Smooth muscle cell of the brain vasculature (primary cell): ENCODE measurements at regions not wholly inside any gene's neighbourhood (a gene's known extent, or its start where the extent isn't known, plus 50 kb on each side); places are given as distances from the start of the nearest gene placed in this dataset.
"Not testable (repeated sequence)": the region's sequence is repeated elsewhere in the genome, so short reads cannot be mapped to it uniquely, and the experiment has no call there.

Experiments
- DNase-seq: peaks from one replicate; pipeline ENCODE4 v3.0.0-alpha.2; 2012; ENCODE audit warnings: low read depth, low spot score

DNA sequence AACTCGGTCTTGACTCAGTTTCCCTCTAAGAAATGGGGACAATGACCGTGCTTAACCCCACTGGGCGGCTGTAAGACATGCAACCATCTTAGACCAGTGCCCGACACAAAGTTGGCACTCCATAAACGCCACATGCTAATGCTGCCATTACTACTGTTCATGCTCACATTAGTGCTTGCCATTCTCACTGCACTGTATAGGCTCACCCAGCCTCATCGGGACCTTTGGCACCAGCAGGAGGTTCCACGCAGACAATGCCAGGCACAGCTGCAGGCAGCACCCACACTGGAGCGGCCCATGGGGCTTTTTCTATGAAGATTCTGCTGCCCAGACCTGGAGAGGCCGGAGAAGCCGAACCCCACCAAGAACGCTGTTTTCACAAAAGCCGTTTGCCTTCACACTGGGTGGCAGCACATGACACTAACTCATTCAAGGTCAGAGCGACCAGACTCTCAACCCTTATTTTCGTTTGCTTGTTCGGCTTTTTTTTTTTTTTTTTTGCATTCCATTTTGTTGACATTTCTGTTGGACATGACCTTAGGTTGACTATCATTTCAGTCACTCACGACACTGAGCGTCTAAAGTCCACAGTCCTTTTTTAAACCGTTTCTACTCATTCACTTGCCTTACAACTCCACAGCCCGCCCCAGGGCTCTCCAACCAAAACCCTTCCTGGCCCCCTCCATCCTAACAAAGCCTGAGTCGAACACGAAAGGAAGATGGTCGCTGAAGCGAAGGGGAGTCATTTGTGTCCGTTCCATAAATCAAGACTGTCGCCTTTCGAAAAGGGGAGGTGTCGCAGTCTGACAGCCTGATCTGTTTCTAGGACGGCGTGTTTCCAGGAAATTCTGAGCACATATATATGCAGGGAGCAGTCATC lies 124.4 kb upstream of the RNF32 start:
- DNase-seq = no peak

DNA sequence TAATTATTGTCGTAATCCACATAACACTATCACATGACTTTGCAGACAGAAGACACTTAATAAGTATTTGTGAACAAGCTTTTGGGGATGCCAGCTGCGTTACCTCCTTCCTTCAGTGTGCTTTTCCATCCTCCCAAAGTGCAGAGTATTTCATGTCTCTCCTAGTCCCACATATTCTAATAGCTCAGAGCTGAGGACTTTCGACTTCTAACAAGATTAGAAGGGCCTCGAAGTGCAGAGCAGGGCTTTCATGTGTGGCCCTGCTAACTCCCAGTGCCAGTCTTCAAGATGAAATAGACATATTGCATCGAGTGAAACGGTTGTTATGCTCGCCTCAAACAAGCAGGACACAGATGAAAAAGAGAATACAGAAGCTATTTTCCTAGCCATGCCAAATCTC lies 125.7 kb upstream of the RNF32 start:
- DNase-seq = no peak

DNA sequence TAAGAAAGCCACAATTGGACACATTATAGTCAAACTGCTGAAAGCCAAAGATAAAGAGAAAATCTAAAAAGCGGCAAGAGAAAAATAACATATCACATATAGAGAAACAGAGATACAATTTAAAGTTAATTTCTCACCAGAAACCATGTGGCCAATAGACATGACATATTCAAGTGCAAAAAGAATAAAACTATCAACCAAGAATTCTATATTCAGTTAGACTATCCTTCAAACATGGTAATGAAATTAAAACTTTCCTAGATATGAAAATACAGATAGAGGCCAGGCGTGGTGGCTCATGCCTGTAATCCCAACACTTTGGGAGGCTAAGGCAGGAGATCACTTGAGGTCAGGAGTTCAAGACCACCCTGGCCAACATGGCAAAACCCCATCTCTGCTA lies 129.1 kb upstream of the RNF32 start:
- DNase-seq = no peak

DNA sequence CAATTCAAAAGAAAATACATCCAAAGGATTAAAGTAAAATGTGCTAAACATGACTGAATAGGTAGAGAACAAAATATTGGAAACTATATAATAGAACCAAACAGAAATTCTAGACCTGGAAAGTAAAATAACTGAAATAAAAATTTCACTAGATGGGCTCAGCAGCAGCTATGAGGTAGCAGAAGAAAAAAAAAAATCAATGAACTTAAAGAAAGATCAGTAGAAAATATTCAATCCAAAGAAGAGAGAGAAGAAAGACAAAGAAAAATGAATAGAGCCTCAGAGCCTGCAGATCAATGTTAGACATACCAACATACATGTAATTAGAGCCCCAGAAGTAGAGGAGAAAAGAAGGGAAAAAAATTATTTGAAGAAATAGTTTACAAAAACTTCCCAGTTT lies 129.6 kb upstream of the RNF32 start:
- DNase-seq = no peak

DNA sequence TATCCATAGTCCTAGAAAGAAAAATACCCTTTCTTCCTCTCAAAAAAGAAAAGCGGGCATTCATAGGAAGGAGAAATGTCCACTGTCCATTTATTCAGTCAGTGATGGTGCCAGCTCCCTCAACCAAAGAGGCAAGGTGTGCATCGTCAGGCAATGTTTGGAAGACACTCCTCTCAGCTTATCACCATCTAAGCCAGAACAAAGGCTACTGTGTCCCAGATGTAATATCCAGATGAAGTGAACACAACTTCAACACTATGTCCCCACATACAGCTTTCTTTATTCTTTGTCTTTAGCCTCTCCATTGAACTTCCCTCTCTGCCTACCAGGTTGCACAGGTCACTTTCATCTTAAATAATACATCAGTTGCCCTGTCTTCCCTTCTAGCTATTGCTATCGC lies 131.4 kb upstream of the RNF32 start:
- no peak for DNase-seq

DNA sequence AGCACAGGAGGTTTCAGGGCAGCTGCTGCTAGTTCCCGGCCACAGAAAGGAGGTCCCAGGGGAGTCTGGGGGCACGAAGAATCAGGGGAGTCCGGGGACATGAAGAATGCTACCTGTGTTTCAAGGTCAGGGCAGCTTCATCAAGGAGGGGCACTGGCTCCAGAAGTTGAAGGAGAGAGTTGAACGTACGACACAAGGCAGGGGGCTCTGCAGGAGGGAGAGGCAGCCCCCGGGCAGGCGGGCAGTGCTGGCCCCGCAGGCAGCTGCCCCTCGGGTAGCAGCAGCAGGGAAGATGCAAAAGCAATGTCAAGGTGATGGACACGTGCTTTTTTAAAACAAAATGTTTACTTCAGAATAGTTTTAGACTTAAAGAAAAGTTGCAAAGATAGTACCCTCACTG lies 134.7 kb upstream of the RNF32 start:
- no peak for DNase-seq

DNA sequence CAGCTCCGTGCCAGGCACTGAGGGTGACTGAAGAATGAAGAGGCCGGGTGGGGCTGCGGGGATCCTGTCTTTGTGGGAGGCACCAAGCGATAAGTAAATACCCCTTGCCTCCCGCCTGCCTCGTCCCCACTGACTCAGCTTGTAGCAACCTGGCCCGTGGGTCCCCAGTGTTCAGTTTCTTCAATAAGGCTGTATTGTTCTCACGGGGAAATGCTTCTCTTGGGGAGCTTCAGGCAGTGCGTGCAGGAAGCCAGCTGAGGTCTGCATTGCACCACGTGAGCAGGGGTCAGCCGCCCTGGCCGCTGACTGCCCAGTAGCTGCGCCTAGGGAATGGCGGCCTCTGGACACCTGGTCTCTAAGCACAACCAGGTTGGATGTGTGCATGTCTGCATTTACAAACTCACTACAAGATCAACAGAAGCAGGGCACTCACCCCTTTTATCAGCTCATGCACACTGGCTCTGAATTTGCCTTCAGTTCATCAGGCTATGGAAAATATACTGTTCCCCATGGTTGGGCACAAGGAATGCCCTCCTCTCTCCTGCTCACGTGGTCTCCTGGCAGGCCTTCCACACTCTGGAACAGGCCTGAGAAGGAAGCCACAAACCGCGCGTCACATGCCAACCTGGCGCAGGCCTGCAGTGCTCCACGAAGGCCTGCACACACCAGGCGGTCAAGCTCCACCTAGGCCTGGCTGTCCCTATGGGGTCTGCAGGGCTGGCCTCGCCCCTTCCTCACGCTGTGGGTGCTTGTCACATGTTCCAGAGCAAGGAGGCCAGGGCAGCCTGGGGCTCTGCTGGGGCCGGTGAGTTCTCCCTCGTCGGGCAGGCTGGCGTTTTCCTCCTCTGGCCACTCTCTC lies 135.7 kb upstream of the RNF32 start:
- DNase-seq = no peak

DNA sequence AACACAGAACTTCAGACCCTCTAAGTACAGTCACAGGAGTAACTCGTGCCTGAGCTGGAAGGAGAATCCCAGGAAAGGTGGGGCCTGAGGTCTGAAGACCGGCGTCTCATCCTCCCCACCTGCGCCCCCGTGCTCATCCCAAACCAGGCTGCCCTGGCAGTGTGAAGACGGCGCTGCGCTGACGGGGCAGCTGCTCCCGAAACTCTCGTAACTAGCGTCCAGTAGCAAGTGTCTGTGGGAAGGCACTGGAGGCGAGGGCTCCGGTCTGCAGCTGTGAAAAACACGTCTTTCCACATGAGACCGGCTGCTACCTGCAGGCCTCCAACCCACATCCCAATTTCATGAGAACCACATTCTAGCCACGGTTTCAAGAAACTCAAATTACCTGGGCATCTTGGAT lies 136.6 kb upstream of the RNF32 start:
- no peak for DNase-seq

DNA sequence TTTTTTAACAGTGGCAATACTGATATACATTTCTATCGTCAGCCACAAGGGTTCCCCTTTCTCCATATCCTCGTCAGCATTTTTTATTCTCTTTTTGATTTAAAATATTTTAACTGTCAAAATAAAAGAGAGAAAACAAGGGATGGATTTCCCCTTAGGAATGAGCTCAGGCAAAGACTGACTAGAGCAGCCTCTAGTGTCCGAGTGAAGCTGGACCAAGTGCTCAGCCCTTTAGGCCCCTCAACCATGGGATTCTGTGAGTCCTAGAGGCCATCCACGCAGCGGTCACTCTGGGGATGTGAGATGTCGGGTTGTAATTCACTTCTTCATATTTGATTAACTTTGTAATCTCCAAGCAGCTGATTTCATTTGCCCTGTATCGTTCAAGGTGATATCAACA lies 137.4 kb upstream of the RNF32 start:
- no peak for DNase-seq

DNA sequence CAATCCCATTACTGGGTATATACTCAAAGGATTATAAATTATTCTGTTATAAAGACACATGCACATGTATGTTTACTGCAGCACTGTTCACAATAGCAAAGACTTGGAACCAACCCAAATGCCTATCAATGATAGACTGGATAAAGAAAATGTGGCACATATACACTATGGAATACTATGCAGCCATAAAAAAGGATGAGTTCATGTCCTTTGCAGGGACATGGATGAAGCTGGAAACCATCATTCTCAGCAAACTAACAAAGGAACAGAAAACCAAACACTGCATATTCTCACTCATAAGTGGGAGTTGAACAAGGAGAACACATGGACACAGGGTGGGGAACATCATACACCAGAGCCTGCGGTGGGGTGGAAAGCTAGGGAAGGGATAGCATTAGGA lies 138.8 kb upstream of the RNF32 start:
- DNase-seq = not testable (repeated sequence)

DNA sequence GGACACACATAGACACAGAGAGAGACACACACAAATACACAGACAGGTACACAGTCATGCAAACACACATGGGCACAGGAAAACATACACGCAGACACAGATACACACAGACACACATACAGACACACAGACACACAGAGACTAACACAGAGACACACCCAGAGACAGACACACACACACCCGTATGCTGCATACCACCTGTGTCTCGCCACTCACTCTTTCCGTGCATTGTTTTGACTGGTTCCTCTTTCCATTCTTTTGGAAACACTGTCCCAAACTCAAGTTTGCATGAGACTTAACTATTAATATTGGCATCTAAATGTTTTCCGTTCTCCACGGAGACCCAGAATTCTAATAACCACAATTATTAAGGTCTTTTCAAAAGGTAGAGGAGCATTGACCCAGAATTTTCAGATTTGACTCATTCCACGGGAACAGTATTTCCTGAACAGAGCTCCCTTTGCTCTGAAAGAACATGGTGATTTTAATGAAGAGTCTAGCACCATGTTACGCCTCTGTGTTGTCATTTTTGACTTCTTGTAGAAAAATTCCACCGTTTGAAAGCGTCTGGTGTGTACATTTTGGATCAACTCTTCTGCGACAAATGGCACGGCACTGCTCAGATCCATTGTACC lies 141.2 kb upstream of the RNF32 start:
- no peak for DNase-seq

DNA sequence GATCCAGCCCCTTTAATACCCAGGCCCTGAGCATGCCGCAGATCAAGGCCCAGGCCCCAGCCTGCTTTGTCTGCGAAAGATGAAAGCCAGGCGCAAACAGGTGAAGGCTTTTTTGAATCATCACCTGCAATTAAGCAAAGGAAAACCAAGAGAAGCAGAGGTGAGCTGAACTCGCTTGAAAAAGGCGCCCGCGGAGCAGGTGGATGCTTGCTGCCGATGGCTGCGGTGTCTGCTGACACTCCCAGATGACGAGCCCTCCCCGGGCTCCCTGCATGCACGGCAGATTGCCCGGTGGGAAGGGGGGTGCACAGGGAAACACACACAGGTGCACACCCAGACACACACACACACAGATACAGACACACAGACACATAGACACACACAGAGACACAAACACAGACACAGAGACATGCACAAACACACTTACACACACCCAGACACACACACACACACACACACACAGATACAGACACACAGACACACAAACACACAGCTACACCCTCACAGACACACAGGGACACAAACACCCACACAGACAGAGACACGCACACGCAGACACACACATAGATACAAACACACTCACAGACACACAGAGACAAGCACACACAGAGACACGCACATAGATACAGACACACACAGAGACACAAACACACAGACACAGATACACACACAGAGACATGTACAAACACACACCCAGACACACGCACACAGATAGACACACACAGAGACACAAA lies 142.6 kb upstream of the RNF32 start:
- no peak for DNase-seq

DNA sequence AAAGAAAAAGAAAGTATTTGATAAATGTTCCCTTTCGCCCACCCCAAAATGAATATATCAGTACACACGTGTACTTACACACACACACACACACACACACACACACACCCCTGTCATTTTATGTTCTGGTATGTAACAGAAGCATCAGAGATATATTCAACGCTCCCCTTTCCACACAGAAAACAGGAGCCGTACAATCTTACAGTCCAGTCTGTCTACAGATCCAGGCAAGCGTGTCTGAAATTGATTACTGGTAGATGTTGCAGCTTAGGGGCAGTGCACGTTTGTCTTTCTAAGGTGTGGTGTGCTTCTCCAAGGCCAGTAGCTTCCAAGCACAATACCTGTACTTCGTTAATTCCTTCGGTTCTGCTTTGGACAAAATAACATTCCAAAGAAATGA lies 143.7 kb upstream of the RNF32 start:
- DNase-seq = no peak

DNA sequence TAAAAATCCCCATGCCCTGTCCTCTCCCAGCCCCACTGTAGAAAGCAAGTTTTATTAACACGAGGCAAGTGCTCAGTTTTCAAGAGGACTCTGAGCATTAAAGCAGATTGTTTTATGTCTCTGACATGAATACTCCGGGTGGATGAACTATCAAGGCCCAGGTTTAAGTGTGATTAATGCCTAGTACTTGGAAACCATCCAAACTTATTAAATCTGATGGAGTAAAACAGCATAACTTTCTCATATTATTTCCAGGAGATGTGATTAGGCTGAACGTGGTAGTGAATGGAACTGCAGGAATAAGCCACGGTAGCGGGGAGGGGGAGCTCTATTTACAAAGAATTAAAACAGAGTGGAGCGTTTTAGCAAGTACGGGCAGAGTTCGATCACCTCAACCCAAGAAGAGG lies 144.2 kb upstream of the RNF32 start:
- no peak for DNase-seq

DNA sequence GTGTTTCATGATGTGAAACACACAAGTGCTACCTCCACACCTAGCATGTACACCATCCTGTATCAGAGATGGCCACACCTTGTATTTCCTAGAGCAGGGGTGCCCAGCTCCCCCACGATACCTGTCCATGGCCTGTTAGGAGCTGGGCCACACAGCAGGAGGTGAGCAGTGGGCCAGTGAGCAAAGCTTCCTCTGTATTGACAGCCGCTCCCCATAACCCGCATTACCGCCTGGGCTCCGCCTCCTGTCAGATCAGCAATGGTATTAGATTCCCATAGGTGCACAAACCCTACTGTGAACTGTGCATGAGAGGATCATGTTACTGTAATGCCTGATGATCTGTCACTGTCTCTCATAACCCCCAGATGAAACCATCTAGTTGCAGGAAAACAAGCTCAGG lies 145.6 kb upstream of the RNF32 start:
- no peak for DNase-seq

DNA sequence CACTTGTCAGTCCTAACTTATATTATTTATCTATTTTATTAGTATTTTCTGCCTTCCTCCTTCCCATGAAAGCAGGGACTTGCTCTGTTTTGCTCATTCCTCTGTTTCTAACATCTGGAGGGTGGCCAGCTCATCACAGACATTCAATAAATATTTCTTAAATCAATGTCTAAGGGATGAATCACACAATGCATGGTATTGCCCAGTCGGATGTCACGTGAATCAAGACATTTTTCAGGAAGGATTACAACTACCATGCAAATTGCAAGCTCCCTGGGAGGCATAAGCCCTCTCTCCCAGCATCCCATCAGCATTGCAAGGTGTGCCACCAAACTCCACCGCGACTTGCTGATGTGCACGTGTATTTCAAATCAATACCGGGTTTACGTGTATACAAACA lies 146.6 kb upstream of the RNF32 start:
- no peak for DNase-seq

DNA sequence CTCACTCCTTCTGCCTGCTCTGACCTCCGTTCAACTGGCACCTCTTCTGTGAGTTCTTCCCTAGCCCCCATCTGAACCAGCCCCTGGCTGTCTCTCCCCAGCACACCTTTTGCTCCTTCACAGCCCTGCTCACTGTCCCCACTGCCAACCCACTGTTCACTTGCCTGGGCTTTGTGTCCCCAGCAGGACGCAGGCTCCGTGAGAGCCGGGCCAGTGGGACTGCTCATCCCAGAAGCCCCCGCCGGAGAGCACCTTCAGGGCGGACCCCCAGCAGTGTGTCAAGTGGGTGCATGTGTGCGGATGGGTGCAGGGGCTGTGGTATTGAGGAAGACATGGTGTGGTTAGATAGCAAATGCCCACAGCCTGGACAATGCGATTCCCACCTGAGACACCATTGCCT lies 148.4 kb upstream of the RNF32 start:
- DNase-seq = no peak

DNA sequence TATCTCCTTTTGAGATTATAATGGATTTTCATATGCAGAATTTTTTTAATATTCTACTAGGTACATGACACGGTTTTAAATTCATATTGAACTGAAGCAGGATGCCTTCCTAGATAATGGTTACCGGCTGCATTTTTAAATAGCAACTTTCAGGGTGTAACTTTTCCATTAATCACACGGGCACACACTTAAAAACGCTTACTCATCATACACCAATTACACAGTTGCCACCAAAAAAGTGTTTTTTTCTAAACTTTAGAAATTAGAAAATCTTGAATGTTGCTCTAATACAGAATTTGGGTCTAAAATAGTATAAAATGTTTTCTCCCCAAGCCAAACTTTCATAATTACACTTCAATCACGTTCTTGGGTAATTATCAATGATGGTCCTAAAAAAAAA lies 149.1 kb upstream of the RNF32 start:
- DNase-seq = no peak

DNA sequence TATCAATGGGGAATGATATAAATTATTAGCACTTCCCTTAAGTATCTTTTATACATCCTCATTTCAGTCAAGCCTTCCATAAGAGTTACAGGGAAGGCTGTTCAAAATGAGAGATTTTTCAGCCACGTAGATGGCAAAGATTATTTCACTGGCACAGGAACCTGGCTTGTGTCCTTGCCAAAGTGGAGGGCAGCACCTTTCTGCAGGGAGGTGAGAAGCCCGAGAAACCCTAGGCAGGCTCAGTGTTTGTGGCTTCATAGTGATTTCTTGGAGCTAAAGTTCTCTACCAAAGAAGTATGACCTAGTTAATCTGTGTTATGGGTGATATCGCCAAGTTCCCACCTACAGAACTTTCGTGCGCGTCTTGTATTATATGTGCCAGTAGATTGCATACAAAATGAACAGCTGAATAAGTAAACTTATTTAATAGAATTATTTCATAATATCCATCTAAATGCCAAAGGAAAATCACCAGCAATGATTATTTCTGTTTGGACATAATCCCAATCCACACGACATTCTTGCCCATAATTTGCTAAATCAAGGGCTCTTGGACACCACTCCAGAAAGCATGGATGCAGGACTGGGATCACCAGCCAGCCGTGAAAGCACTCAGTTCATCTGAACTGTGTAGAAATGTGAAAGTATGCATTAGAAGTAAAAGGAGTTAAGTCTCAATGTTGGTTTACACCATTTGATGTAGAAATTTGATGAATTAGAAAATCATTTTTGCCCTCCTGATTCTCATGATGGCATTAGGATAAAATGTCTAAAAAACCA lies 150.4 kb upstream of the RNF32 start:
- DNase-seq = no peak

DNA sequence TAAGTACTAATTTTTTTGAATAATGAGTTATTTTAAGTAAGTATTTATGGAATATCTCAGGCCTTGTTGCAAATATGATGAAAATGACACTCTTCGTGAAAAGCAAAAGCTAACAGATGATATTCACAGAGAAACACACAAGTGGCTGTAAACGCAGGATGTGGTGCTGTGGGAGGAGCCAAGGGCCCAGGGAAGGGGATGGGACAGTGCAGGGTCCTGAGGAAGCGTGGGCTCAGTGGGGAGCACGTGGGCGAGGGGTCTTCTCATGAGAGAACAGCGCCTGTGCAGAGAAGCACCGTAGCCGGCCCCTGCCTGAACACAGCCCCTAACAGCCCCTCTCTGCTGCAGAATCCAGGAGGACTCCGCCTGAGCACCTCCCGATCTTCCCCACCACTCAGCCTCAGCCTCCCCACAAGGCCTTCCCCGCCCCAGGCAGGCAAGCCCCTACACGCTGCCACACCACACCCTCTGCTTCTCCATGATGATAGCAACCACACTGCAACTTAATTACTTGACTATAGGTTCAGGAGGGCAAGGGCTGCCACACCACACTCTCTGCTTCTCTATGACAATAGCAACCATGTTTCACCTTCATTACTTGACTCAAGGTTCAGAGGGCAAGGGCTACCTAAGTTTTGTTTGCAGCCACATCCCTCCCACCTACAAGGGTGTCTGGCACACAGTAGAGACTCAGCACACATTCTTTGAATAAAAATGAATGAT lies 152.6 kb upstream of the RNF32 start:
- DNase-seq = no peak
